NB4 (cell line): ENCODE measurements at regions not wholly inside any gene's neighbourhood (a gene's known extent, or its start where the extent isn't known, plus 50 kb on each side); places are given as distances from the start of the nearest gene placed in this dataset.
A peak's percentile ranks its signal among the peaks of the same experiment; 100 is the strongest.

Experiments used
- DNase-seq: peaks from one replicate; pipeline ENCODE4 v3.0.0; 2010; ENCODE audit warnings: low read depth
- H3K4me3 ChIP-seq: one replicate; pipeline ENCODE4 v1.5.1; 2011; ENCODE audit warnings: mild to moderate bottlenecking, low read depth, low read length, moderate library complexity
- CTCF ChIP-seq: IDR thresholded peaks from one replicate; pipeline ENCODE4 v1.5.1; 2012; ENCODE audit warnings: low read depth, low read length
- MAX ChIP-seq: IDR thresholded peaks from 2 replicates; pipeline ENCODE4 v1.6.1; 2011; ENCODE audit warnings: low read depth, low read length
- MYC ChIP-seq: IDR thresholded peaks from 2 replicates; pipeline ENCODE4 v1.6.1; 2011; ENCODE audit warnings: low read depth, low read length
- POLR2A ChIP-seq: IDR thresholded peaks from 2 replicates; pipeline ENCODE4 v1.6.1; 2011; ENCODE audit warnings: mild to moderate bottlenecking; ENCODE audit not compliant: insufficient read length; ENCODE audit errors: extremely low read depth

- TF ChIP-seq MYC (no peak), CTCF (peak; percentile 67)
- peak; percentile 63 for DNase-seq
- H3K4me3 ChIP-seq, result no peak overlapping the region
Measured at GRCh38 chr2:235135990-235136561, 184.3 kb downstream of the SH3BP4 start.

- no peak overlapping the region for H3K4me3 ChIP-seq
- no peak for DNase-seq
- no peak for TF ChIP-seq POLR2A
- TF ChIP-seq CTCF, result no peak
- TF ChIP-seq MAX, result no peak
- no peak for TF ChIP-seq MYC
Measured at GRCh38 chr2:235138339-235138738, 186.5 kb downstream of the SH3BP4 start.

- DNase-seq, result no peak
- no peak overlapping the region for H3K4me3 ChIP-seq
- TF ChIP-seq CTCF (no peak), POLR2A (no peak), MYC (no peak), MAX (no peak)
Measured at GRCh38 chr2:235139956-235140800, 188.4 kb downstream of the SH3BP4 start.

GRCh38 chr2:235140801-235141081 lies 188.9 kb downstream of the SH3BP4 start:
- DNase-seq, result no peak
- no peak for TF ChIP-seq MYC
- TF ChIP-seq CTCF, result no peak
- H3K4me3 ChIP-seq, result no peak overlapping the region

- TF ChIP-seq CTCF, result no peak
- no peak for TF ChIP-seq MAX
- no peak for TF ChIP-seq MYC
- TF ChIP-seq POLR2A, result no peak
- DNase-seq, result no peak
- no peak overlapping the region for H3K4me3 ChIP-seq
Measured at GRCh38 chr2:235141411-235142128, 189.8 kb downstream of the SH3BP4 start.
